ENCODE measurements at regions not wholly inside any gene's neighbourhood (a gene's known extent, or its start where the extent isn't known, plus 50 kb on each side); places are given as distances from the start of the nearest gene placed in this dataset.

DNA sequence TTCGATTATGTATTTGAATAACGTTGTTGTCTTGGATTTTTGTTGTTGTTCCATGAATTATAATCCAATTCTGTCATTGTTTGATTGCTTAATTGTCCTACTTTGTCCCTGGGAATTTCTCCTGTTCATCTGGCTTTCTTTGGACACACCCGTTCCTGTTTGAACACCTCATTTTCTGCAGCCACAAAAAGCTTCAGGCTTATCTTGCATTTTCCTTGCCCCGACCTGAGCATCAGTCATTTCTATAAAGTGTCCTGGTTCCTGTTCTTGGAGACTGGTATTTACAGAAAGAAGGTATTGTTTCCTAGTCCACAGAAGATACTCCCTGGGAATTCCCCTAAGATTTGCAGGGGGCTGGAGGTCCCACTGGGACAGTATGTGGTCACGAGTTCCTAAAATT is 731.8 kb upstream of the ARGLU1 start:
- no peak overlapping the region for H3K4me3 Mint-ChIP-seq
- ChIA-PET POLR2A (no interaction called here), CTCF (no interaction called here)
- no peaks in the 10 kb centered on the region for H3K27me3 Mint-ChIP-seq (ENCODE audit: low read depth)
- TF ChIP-seq ATF2 (CRISPR knock-in tag; IDR thresholded peaks at IDR 0.05; ENCODE audit: borderline replicate concordance, low read depth) (no peak), ZBTB21 (CRISPR knock-in tag; IDR thresholded peaks at IDR 0.05; ENCODE audit: borderline replicate concordance) (no peak), HMGA2 (CRISPR knock-in tag; IDR thresholded peaks at IDR 0.05) (no peak), MXD4 (CRISPR knock-in tag; IDR thresholded peaks at IDR 0.05; ENCODE audit: borderline replicate concordance) (no peak), FOXK1 (CRISPR knock-in tag; IDR thresholded peaks at IDR 0.05) (no peak)
- H3K9me3 Mint-ChIP-seq = peaks cover 5% of the 10 kb centered on the region
- no peaks in the 10 kb centered on the region for H3K4me1 Mint-ChIP-seq
- DNase-seq (ENCODE audit: low spot score) = no peak
- H3K27ac Mint-ChIP-seq = no peak overlapping the region
- H3K36me3 Mint-ChIP-seq = no peaks in the 10 kb centered on the region
- no peak for ATAC-seq

DNA sequence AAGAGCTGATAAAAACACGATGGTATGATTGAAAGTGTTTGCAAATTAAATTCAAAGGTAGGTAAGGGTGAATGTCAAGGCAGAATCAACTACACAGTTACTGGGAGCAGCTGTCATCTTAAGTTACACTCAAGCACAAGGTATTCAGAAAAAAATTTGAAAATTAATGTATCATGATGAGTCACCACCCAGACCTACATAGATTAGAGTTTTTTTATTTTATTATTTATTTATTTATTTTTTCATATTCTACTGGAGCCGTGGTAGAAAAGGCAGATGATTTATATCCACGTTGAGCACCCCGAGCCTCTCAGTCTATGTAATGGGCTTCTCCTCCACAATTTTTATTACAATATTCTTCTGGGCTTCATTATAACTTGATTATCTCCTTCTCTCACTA is 728.9 kb upstream of the ARGLU1 start:
- H3K4me3 Mint-ChIP-seq = no peak overlapping the region
- CTCF ChIA-PET = no interaction called here
- ATAC-seq (no peak), DNase-seq (ENCODE audit: low spot score) (no peak)
- POLR2A ChIA-PET = no interaction called here
- TF ChIP-seq NR1H2 (CRISPR knock-in tag; IDR thresholded peaks at IDR 0.05) (no peak), ESRRA (CRISPR knock-in tag; IDR thresholded peaks at IDR 0.05; ENCODE audit: borderline replicate concordance) (no peak), ATF3 (CRISPR knock-in tag; conservative IDR thresholded peaks at IDR 0.05) (no peak), TEAD4 (CRISPR knock-in tag; IDR thresholded peaks at IDR 0.05) (no peak), E2F1 (CRISPR knock-in tag; IDR thresholded peaks at IDR 0.05) (no peak), SMAD4 (CRISPR knock-in tag; IDR thresholded peaks at IDR 0.05) (no peak), FOXJ3 (CRISPR knock-in tag; IDR thresholded peaks at IDR 0.05; ENCODE audit: borderline replicate concordance) (no peak), ZNF512 (CRISPR knock-in tag; IDR thresholded peaks at IDR 0.05; ENCODE audit: borderline replicate concordance) (no peak), KAT7 (CRISPR knock-in tag; IDR thresholded peaks at IDR 0.05; ENCODE audit: borderline replicate concordance) (no peak), ZNF121 (CRISPR knock-in tag; IDR thresholded peaks at IDR 0.05) (no peak), ATF1 (CRISPR knock-in tag; IDR thresholded peaks at IDR 0.05) (no peak), ZNF671 (CRISPR knock-in tag; IDR thresholded peaks at IDR 0.05) (no peak), CREM (CRISPR knock-in tag; IDR thresholded peaks at IDR 0.05) (no peak), SP1 (CRISPR knock-in tag; conservative IDR thresholded peaks at IDR 0.05) (no peak), ZNF138 (CRISPR knock-in tag; conservative IDR thresholded peaks at IDR 0.05) (no peak), ZNF423 (CRISPR knock-in tag; IDR thresholded peaks at IDR 0.05) (no peak), IRF2 (CRISPR knock-in tag; IDR thresholded peaks at IDR 0.05; ENCODE audit: borderline replicate concordance, low read depth) (no peak)
- TF ChIP-seq, protein P1, sequence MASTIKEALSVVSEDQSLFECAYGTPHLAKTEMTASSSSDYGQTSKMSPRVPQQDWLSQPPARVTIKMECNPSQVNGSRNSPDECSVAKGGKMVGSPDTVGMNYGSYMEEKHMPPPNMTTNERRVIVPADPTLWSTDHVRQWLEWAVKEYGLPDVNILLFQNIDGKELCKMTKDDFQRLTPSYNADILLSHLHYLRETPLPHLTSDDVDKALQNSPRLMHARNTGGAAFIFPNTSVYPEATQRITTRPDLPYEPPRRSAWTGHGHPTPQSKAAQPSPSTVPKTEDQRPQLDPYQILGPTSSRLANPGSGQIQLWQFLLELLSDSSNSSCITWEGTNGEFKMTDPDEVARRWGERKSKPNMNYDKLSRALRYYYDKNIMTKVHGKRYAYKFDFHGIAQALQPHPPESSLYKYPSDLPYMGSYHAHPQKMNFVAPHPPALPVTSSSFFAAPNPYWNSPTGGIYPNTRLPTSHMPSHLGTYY (CRISPR knock-in tag; IDR thresholded peaks at IDR 0.05) = no peak
- TF ChIP-seq, protein P2, sequence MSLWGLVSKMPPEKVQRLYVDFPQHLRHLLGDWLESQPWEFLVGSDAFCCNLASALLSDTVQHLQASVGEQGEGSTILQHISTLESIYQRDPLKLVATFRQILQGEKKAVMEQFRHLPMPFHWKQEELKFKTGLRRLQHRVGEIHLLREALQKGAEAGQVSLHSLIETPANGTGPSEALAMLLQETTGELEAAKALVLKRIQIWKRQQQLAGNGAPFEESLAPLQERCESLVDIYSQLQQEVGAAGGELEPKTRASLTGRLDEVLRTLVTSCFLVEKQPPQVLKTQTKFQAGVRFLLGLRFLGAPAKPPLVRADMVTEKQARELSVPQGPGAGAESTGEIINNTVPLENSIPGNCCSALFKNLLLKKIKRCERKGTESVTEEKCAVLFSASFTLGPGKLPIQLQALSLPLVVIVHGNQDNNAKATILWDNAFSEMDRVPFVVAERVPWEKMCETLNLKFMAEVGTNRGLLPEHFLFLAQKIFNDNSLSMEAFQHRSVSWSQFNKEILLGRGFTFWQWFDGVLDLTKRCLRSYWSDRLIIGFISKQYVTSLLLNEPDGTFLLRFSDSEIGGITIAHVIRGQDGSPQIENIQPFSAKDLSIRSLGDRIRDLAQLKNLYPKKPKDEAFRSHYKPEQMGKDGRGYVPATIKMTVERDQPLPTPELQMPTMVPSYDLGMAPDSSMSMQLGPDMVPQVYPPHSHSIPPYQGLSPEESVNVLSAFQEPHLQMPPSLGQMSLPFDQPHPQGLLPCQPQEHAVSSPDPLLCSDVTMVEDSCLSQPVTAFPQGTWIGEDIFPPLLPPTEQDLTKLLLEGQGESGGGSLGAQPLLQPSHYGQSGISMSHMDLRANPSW (CRISPR knock-in tag; conservative IDR thresholded peaks at IDR 0.05; ENCODE audit: low read depth) = no peak
- TF ChIP-seq, protein P3, sequence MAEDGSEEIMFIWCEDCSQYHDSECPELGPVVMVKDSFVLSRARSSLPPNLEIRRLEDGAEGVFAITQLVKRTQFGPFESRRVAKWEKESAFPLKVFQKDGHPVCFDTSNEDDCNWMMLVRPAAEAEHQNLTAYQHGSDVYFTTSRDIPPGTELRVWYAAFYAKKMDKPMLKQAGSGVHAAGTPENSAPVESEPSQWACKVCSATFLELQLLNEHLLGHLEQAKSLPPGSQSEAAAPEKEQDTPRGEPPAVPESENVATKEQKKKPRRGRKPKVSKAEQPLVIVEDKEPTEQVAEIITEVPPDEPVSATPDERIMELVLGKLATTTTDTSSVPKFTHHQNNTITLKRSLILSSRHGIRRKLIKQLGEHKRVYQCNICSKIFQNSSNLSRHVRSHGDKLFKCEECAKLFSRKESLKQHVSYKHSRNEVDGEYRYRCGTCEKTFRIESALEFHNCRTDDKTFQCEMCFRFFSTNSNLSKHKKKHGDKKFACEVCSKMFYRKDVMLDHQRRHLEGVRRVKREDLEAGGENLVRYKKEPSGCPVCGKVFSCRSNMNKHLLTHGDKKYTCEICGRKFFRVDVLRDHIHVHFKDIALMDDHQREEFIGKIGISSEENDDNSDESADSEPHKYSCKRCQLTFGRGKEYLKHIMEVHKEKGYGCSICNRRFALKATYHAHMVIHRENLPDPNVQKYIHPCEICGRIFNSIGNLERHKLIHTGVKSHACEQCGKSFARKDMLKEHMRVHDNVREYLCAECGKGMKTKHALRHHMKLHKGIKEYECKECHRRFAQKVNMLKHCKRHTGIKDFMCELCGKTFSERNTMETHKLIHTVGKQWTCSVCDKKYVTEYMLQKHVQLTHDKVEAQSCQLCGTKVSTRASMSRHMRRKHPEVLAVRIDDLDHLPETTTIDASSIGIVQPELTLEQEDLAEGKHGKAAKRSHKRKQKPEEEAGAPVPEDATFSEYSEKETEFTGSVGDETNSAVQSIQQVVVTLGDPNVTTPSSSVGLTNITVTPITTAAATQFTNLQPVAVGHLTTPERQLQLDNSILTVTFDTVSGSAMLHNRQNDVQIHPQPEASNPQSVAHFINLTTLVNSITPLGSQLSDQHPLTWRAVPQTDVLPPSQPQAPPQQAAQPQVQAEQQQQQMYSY (CRISPR knock-in tag; IDR thresholded peaks at IDR 0.05) = no peak
- H3K9me3 Mint-ChIP-seq = peaks cover 5% of the 10 kb centered on the region
- H3K27ac Mint-ChIP-seq = no peak overlapping the region
- H3K27me3 Mint-ChIP-seq (ENCODE audit: low read depth) = no peaks in the 10 kb centered on the region
- H3K36me3 Mint-ChIP-seq = no peaks in the 10 kb centered on the region
- no peaks in the 10 kb centered on the region for H3K4me1 Mint-ChIP-seq
